ENCODE measurements at regions not wholly inside any gene's neighbourhood (a gene's known extent, or its start where the extent isn't known, plus 50 kb on each side); places are given as distances from the start of the nearest gene placed in this dataset.

DNA sequence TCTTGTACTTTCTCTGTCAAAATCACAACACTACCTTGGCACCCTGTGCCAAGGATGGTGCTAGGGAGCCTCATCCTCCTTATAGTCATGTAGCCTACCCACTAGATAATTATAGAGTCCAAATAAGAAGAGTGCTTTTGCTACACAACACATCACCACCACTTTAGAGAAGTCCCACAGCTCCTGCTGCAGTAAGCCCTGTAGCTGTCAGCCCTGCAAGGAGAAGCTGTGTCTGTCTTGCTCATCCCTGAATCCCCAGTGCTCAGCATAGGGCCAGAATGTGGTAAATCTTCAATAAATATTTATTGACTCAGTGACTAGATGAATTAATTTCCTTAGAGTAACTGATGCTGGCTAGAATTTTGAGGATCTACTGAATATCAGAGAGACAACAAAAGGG lies 190.8 kb downstream of the ZNF621 start:
- no peaks in the 10 kb centered on the region for H3K9me3 ChIP-seq (ENCODE audit: control insufficient read depth, low read depth, low read length)
- H4K20me1 ChIP-seq (ENCODE audit: control insufficient read depth, insufficient read depth, insufficient read length) = no peaks in the 10 kb centered on the region
- H4K91ac ChIP-seq (ENCODE audit: insufficient read length, low read depth, low read length) = no peak overlapping the region
- no peak overlapping the region for H3K14ac ChIP-seq (ENCODE audit: insufficient read depth, low read length)
- Mint-ChIP-seq H3K4me3 (no peak overlapping the region), H3K27ac (no peak overlapping the region), H3K36me3 (ENCODE audit: insufficient read depth in 1 of 3, low read depth in 3 of 3) (no peaks in the 10 kb centered on the region; a peak in 1 of 7 replicates), H3K9me3 (no peaks in the 10 kb centered on the region), H3K27me3 (ENCODE audit: low read depth) (peaks cover 7% of the 10 kb centered on the region), H3K4me1 (peaks cover 2% of the 10 kb centered on the region in 2 experiments; a peak in 2 of 4 replicates)
- no peak overlapping the region for H2BK15ac ChIP-seq (ENCODE audit: low read depth, low read length)
- no peak overlapping the region for H4K5ac ChIP-seq (ENCODE audit: insufficient read length, low read depth, low read length)
- no peaks in the 10 kb centered on the region for H3K27me3 ChIP-seq (ENCODE audit: insufficient read depth, low read length)
- H4K8ac ChIP-seq (replicated peaks; ENCODE audit: insufficient read length, low read depth, low read length) = no peak overlapping the region
- H2AFZ ChIP-seq (ENCODE audit: low read length) = no peak overlapping the region
- H3K56ac ChIP-seq (ENCODE audit: insufficient read length, low read depth, low read length) = no peak overlapping the region
- no peak overlapping the region for H3K23ac ChIP-seq (ENCODE audit: insufficient read length, low read depth, low read length)
- H3K79me2 ChIP-seq (ENCODE audit: insufficient read depth, low read length) = no peaks in the 10 kb centered on the region
- H2BK20ac ChIP-seq (ENCODE audit: low read depth, low read length, poor library complexity, severe bottlenecking) = no peak overlapping the region
- H2BK12ac ChIP-seq (ENCODE audit: insufficient read length, low read depth, low read length) = no peak overlapping the region
- no peaks in the 10 kb centered on the region for H3K23me2 ChIP-seq (ENCODE audit: insufficient read length, low read depth, low read length, poor library complexity, severe bottlenecking)
- H3K4ac ChIP-seq (ENCODE audit: low read depth, low read length) = no peak overlapping the region
- no peak for DNase-seq
- no peak overlapping the region for H2BK120ac ChIP-seq (ENCODE audit: low read depth, low read length, poor library complexity, severe bottlenecking)
- no peak overlapping the region for H3K18ac ChIP-seq (ENCODE audit: insufficient read length, low read depth, low read length)
- no peak overlapping the region for H3K9ac ChIP-seq (ENCODE audit: extremely low read depth, insufficient read length, low read length)
- no peak overlapping the region for H3K4me2 ChIP-seq (ENCODE audit: insufficient read depth, insufficient read length, low read length)
- no peak overlapping the region for H3T11ph ChIP-seq (ENCODE audit: low read length)
- H3K4me1 ChIP-seq (ENCODE audit: insufficient read depth, low read length) = no peaks in the 10 kb centered on the region
- TF ChIP-seq, protein P1, sequence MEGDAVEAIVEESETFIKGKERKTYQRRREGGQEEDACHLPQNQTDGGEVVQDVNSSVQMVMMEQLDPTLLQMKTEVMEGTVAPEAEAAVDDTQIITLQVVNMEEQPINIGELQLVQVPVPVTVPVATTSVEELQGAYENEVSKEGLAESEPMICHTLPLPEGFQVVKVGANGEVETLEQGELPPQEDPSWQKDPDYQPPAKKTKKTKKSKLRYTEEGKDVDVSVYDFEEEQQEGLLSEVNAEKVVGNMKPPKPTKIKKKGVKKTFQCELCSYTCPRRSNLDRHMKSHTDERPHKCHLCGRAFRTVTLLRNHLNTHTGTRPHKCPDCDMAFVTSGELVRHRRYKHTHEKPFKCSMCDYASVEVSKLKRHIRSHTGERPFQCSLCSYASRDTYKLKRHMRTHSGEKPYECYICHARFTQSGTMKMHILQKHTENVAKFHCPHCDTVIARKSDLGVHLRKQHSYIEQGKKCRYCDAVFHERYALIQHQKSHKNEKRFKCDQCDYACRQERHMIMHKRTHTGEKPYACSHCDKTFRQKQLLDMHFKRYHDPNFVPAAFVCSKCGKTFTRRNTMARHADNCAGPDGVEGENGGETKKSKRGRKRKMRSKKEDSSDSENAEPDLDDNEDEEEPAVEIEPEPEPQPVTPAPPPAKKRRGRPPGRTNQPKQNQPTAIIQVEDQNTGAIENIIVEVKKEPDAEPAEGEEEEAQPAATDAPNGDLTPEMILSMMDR (conservative IDR thresholded peaks at IDR 0.05) = no peak
- H3K27ac ChIP-seq (ENCODE audit: insufficient read length, low read depth, low read length) = no peak overlapping the region
- H2BK5ac ChIP-seq (ENCODE audit: insufficient read length, low read length) = no peak overlapping the region
- H3K79me1 ChIP-seq (ENCODE audit: insufficient read depth, low read depth, low read length, poor library complexity, severe bottlenecking) = no peaks in the 10 kb centered on the region
- no peak overlapping the region for H2AK5ac ChIP-seq (ENCODE audit: insufficient read length, low read length)

Measured in H9 (cell line).